GDM1 (cell line): ENCODE measurements at regions not wholly inside any gene's neighbourhood (a gene's known extent, or its start where the extent isn't known, plus 50 kb on each side); places are given as distances from the start of the nearest gene placed in this dataset.

Source experiments
- DNase-seq: peaks from one replicate; lab custom pipeline; 2025; lab: John Stamatoyannopoulos, UW

- no peak for DNase-seq
Observed at GRCh38 chr2:138176862-138177439, 212.7 kb downstream of the HNMT start.

- DNase-seq: no peak
Observed at GRCh38 chr2:138177693-138178092, 213.4 kb downstream of the HNMT start.

DNA sequence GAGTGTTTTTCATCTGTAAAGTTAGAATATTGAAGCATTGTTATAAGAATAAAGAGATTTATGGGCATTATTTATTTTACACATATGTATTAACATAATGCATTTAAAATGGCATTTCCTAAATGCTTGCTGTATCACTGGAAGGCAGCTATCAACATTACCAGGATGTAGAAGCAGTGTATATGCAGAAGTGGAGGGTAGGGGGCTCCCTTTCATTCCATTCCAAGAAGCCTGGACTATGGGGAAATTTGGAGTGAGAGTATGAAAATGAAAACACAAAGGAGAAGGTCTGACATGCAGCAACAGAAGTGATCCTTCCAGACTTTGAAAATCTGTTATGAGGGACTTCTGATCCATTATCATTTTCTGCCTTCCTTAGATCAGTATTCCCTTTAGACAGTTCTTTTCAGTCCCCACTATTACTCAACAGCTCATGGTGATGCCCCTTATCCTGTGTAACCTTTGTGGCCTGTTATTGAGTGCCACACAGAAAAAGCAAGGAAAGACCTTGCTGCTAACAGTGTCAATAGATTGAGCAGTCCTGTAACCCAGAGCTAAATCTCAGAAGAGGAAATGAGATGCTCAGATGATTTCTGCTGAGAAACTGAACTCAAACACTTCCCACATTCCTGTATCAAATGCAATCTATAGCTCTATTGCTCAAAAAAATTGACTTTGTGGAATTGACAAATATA lies 216.6 kb downstream of the HNMT start:
- no peak for DNase-seq

DNA sequence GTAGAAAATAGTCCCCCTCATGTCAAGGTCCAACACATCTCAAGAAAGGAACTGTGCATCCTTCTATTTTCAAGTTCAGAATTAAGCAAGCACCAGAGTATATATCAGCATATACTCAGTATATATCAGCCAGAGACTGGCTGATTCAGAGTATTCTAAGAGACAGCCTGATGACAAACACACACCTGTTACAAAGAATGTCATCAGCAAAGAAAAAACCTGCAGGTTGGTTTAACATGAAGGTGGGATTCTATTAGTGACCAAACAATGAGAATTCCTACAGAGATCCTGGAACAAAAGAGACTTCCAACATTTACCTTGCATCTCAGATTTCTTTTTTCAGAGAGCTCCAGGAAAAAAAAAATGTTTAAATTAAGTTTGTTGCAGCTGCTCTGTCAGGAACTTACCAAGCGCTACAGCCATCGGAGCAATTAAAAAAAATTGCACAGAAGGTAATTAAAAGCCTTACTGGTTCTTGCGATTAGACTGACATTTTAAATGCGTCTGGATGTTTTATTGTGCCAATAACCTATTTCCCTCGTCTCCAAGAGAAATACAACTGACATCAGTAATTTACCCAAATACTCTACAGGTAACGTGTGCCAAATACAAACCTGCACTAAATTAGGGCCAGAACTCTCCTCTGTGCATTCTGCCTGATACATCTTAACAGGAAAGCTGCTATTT lies 218.1 kb downstream of the HNMT start:
- no peak for DNase-seq

- no peak for DNase-seq
Observed at GRCh38 chr2:138182937-138183312, 218.7 kb downstream of the HNMT start.

DNA sequence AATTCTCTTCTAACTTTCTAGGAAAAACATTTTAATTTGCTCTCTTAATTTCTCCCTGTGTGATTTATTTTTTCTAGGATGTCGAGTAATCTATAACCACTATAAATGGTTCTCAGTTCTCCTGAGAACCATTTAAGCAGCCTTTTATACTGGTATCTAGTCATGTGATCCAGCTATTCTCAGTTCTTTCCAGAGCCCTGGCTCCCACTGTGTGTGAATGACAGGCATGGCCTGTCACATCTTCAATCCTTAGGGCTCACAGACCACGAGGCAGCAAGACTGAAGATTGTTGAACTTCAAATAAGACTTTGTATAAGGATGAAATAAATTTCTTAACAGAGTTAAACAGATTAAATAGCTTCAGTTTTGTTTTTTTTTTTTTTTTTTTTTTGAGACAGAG lies 219.4 kb downstream of the HNMT start:
- DNase-seq: no peak

DNA sequence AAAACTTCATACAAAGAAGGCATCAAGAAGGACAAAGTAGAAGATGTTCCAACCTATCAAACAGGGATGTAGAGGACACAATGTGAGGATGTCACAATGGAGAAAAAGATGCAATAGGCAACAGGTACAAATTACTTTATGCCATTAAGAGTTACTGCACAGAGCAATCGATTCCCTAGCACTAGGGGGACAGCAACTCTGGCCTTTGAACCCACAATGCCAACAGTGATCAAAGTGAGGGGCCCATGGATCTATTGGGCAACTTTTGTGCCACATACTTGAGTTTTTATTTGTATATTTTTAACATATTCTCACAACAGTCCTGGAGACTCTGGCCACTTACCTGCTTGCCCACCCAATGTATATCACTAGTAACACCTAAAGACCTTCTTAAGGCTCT lies 220.2 kb downstream of the HNMT start:
- no peak for DNase-seq

DNA sequence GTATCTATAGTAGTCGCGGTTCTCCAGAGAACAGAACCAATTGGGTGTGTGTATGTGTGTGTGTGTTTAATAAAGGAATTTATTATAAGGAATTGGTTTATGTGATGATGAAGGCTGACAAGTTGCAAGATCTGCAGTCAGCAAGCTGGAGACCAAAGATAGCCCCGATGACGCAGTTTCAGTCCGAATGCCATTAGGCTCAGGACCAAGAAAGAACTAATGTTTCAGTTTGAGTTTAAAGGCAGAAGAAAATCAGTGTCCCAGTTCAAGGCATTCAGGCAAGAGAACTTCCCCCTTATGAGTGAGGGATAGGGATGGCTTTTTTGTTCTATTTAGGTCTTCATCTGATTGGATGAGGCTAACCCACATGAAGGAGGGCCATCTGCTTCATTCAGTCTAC lies 221.6 kb downstream of the HNMT start:
- no peak for DNase-seq

- no peak for DNase-seq
Observed at GRCh38 chr2:138187221-138187620, 222.9 kb downstream of the HNMT start.

DNA sequence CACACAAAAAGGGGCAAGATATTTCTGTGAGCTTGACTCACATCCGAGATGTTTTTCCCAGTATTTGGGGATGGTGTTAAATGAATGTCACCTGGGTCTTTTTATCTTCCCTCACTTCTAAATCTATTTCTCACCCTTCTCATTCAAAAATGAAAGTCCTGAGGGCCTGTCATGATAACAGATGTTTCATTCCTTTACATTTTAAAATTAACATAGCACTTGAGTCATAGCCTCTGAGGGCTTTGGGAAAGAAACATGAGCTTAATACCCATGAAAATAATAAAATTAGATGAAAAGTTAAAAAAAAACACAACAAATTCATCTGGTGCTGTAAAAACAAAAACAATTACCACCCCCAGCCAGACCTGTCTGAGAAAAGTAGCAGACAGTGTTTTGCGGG lies 226.7 kb downstream of the HNMT start:
- DNase-seq: no peak

DNA sequence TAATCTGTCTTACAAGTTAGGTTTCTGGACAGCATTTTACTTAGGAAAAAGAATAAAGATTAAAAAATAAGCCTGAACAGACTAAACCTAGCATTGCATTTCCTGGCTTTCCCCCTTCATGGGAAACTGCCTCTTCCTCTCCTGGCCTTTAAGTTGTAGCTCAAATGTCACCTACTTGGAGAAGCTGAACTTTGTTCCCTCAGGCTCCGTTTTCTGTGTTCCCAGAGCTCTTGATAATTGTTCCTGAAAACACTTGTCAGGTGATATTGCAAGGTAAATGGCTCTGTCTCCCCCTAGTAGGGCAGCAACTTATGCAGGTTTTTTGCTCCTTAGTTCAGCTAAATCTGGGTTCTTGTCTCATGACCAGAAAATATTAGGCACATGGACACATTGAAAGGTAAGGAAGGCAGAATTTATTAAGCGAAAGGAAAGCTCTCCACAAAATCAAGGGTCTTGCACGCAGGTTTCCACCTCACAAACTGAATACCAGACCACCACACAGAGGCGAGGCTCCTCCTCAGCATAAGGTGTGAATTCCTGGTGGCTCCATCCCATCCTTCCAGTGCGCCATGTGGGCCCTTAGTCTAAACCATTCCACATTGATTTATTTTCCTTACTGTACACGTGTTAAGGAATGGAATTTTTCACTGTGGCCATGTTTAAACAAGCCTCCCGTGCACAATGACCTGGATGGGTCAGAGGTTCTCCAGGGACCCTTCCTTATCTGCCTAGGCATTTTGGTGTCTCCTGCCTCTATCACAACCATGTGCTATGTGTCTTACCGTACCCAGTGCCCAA lies 229.3 kb downstream of the HNMT start:
- no peak for DNase-seq

DNA sequence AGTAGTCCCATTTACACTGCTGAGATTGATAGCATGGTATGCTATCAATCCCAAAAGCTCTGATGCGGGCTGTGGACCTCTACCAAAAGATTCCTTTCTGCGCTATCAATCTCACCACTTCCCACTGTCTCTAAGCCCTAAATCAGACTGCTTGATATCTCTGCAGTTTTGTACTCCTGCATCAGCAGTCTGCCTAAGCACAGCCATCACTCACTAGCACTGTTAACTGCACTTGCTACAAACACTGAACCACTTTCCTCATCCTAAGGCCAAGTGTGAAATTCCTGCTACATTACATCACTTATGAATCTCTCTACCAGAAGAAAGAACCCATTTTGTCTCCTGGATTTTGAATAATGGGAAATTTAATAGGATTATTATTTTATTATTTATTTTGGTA lies 237.0 kb downstream of the HNMT start:
- DNase-seq: no peak

- DNase-seq: no peak
Observed at GRCh38 chr2:138202762-138203161, 238.5 kb downstream of the HNMT start.

GRCh38 chr2:138205281-138205680 lies 241.0 kb downstream of the HNMT start:
- DNase-seq: no peak

- no peak for DNase-seq
Observed at GRCh38 chr2:138207074-138207930, 243.0 kb downstream of the HNMT start.

DNA sequence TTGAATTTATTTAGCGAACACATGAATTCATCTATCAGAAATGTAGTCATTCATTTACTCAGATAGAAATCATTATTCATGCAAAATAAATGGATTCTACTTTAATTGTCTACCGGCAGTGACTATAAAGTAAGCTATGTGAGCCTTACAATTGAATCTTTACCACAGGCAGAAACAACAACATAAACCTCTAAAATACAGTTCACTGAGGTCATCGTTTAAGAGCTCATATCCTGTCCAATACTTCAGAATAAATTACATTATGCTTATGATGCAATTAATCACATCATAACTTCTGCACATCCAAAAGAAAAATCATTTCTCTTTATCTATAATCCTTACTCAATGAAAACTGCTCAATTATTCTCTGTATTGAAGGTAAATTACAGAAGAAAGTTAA lies 244.7 kb downstream of the HNMT start:
- no peak for DNase-seq

GRCh38 chr2:138210487-138210886 lies 246.2 kb downstream of the HNMT start:
- DNase-seq: no peak

DNA sequence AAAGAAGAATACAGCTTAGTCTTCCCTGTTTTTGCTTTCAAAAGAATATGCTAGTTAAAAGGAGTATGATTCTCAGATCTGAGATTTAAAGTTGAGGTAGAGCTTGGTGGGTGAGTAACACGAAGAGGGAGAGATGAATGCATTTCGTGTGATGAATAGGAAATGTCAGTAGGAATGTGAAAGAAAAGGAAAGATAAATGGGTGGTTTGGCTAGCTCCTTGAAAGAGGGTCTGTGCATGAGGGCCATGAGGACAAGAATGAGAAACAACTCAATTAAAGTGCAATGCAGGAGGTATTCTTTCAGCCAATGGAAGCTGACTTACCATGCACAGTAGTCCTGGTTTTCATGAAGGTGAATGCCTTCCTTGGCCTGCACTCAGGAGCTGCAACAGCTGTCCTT lies 248.2 kb downstream of the HNMT start:
- DNase-seq: no peak

- no peak for DNase-seq
Observed at GRCh38 chr2:138213084-138213483, 248.8 kb downstream of the HNMT start.

DNA sequence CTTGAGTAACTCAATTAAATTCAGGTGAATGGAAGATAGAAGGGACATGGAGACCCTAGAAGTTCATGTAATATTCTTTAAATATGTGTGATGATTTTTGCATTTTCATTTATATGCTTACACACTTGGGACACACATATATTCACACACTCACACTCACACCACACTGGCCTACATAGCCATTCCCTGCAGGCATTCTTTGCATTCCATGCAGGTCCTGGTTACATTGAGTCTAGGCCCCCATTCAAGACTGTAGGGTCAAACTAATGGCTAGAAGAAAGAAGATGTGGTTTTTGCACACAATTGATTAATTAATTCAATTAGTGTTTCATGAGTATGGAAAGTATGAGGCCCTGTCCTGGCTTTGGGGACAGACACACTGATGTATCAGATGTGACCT lies 249.4 kb downstream of the HNMT start:
- DNase-seq: no peak

DNA sequence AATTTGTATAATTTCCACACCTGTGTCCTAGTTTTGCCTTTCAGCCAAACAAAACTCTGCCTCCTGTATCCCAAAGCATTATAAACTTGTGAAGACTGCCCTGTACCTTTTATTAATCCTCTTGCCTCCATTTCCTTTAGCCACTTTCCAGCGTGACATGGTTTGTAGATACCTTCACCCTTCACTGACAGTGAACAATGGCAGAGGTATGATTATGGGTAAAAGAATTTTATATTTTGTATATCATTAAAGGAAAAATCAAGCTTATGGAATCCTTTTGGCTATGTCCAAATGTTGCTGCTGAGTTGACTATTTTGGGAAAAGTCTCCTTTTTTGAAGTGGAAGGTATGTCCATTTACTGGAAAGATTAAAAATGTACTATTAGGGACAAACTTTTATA lies 251.7 kb downstream of the HNMT start:
- no peak for DNase-seq

DNA sequence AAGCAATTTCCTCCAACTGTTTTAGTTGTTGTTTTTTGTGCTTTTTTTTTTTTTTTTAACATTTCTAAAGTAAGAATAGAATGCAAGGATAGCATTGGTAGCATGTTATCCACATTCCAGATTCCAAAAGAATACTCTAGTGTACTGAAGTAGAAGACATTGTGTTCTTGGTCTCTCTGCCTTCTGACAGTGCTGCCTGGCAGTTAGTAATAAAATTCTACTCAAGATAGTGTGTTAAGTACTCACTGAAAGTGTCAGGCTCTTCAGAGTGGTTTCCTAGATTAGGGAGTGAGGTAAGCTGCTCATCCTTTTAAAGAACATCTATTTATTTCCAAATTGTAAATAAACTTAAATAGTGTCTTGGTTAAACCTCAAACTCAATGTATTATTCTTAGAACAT lies 253.7 kb downstream of the HNMT start:
- DNase-seq: no peak
